ENCODE measurements at regions not wholly inside any gene's neighbourhood (a gene's known extent, or its start where the extent isn't known, plus 50 kb on each side); places are given as distances from the start of the nearest gene placed in this dataset.

GRCh38 chr2:160613466-160614153 is 120.0 kb upstream of the RBMS1 start:
- Histone ChIP-seq H3K9me3 (ENCODE audit: insufficient read depth, low read depth, low read length) (no peaks in the 10 kb centered on the region), H3K4me2 (ENCODE audit: low read depth, low read length, poor library complexity, severe bottlenecking) (no peak overlapping the region), H3K9ac (ENCODE audit: low read depth, low read length, poor library complexity, severe bottlenecking) (no peak overlapping the region), H3K4me1 (ENCODE audit: insufficient read depth, low read length, poor library complexity, severe bottlenecking) (peaks cover 15% of the 10 kb centered on the region), H3K36me3 (ENCODE audit: insufficient read depth, low read length) (no peaks in the 10 kb centered on the region), H3F3A (ENCODE audit: low read depth) (no peaks in the 10 kb centered on the region), H3K27me3 (ENCODE audit: insufficient read depth, low read length, poor library complexity, severe bottlenecking) (no peaks in the 10 kb centered on the region), H3K79me2 (ENCODE audit: insufficient read depth, low read length) (no peaks in the 10 kb centered on the region), H3K9me2 (replicated peaks; ENCODE audit: low read depth, low read length) (no peaks in the 10 kb centered on the region), H2AFZ (ENCODE audit: low read length) (no peak overlapping the region), H3K4me3 (ENCODE audit: low read length, poor library complexity, severe bottlenecking) (no peak overlapping the region), H4K20me1 (ENCODE audit: insufficient read depth, low read length, poor library complexity, severe bottlenecking) (no peaks in the 10 kb centered on the region)
- no peak for TF ChIP-seq CTCF (conservative IDR thresholded peaks at IDR 0.05; ENCODE audit: low read length)
- no peak for TF ChIP-seq EZH2phosphoT487 (IDR thresholded peaks at IDR 0.05; ENCODE audit: borderline replicate concordance)

GRCh38 chr2:160614391-160614790 is 120.8 kb upstream of the RBMS1 start:
- Histone ChIP-seq H3F3A (ENCODE audit: low read depth) (no peaks in the 10 kb centered on the region), H3K27me3 (ENCODE audit: insufficient read depth, low read length, poor library complexity, severe bottlenecking) (no peaks in the 10 kb centered on the region), H3K9ac (ENCODE audit: low read depth, low read length, poor library complexity, severe bottlenecking) (no peak overlapping the region), H3K9me3 (ENCODE audit: insufficient read depth, low read depth, low read length) (no peaks in the 10 kb centered on the region), H3K36me3 (ENCODE audit: insufficient read depth, low read length) (no peaks in the 10 kb centered on the region), H3K9me2 (replicated peaks; ENCODE audit: low read depth, low read length) (no peaks in the 10 kb centered on the region), H3K79me2 (ENCODE audit: insufficient read depth, low read length) (no peaks in the 10 kb centered on the region), H4K20me1 (ENCODE audit: insufficient read depth, low read length, poor library complexity, severe bottlenecking) (no peaks in the 10 kb centered on the region), H3K4me2 (ENCODE audit: low read depth, low read length, poor library complexity, severe bottlenecking) (no peak overlapping the region), H2AFZ (ENCODE audit: low read length) (no peak overlapping the region), H3K4me3 (ENCODE audit: low read length, poor library complexity, severe bottlenecking) (no peak overlapping the region), H3K4me1 (ENCODE audit: insufficient read depth, low read length, poor library complexity, severe bottlenecking) (peaks cover 13% of the 10 kb centered on the region)
- TF ChIP-seq CTCF (conservative IDR thresholded peaks at IDR 0.05; ENCODE audit: low read length) (no peak), EZH2phosphoT487 (IDR thresholded peaks at IDR 0.05; ENCODE audit: borderline replicate concordance) (no peak)

GRCh38 chr2:160615706-160616105 is 122.1 kb upstream of the RBMS1 start:
- Histone ChIP-seq H3K9me3 (ENCODE audit: insufficient read depth, low read depth, low read length) (no peaks in the 10 kb centered on the region), H3K79me2 (ENCODE audit: insufficient read depth, low read length) (no peaks in the 10 kb centered on the region), H3F3A (ENCODE audit: low read depth) (no peaks in the 10 kb centered on the region), H3K4me3 (ENCODE audit: low read length, poor library complexity, severe bottlenecking) (no peak overlapping the region), H3K9me2 (replicated peaks; ENCODE audit: low read depth, low read length) (no peaks in the 10 kb centered on the region), H3K9ac (ENCODE audit: low read depth, low read length, poor library complexity, severe bottlenecking) (no peak overlapping the region), H2AFZ (ENCODE audit: low read length) (no peak overlapping the region), H3K4me2 (ENCODE audit: low read depth, low read length, poor library complexity, severe bottlenecking) (no peak overlapping the region), H3K36me3 (ENCODE audit: insufficient read depth, low read length) (no peaks in the 10 kb centered on the region), H4K20me1 (ENCODE audit: insufficient read depth, low read length, poor library complexity, severe bottlenecking) (no peaks in the 10 kb centered on the region), H3K27me3 (ENCODE audit: insufficient read depth, low read length, poor library complexity, severe bottlenecking) (no peaks in the 10 kb centered on the region), H3K4me1 (ENCODE audit: insufficient read depth, low read length, poor library complexity, severe bottlenecking) (peaks cover 13% of the 10 kb centered on the region)
- no peak for TF ChIP-seq EZH2phosphoT487 (IDR thresholded peaks at IDR 0.05; ENCODE audit: borderline replicate concordance)
- TF ChIP-seq CTCF (conservative IDR thresholded peaks at IDR 0.05; ENCODE audit: low read length): no peak

Measured in Loucy (cell line).